Kidney (tissue), 13 donors: ENCODE measurements at regions not wholly inside any gene's neighbourhood (a gene's known extent, or its start where the extent isn't known, plus 50 kb on each side); places are given as distances from the start of the nearest gene placed in this dataset.

ENCODE experiments used
- DNase-seq, 5 donors: peaks; one replicate each; pipeline ENCODE4 v3.0.0-alpha.2; 2013 to 2020
- FAIRE-seq: peaks from 2 replicates; lab custom pipeline; 2012; peaks lifted over from hg19 to GRCh38; lab: Jason Lieb, UNC
- H3K27ac ChIP-seq, 2 donors: one replicate each; pipeline ENCODE4 v1.7.0; 2013; ENCODE audit warnings: low read depth in 2 of 2, low read length in 2 of 2, inconsistent platforms in 1 of 2
- H3K27me3 ChIP-seq: one replicate; pipeline ENCODE4 v1.7.1; 2013; ENCODE audit warnings: low read length, inconsistent platforms; ENCODE audit not compliant: control insufficient read depth, insufficient read depth
- H3K36me3 ChIP-seq, 3 donors: one replicate each; pipeline versions ENCODE4 v1.7.0 to v1.7.1; 2013; ENCODE audit warnings: low read length in 3 of 3, control low read depth in 1 of 3, inconsistent platforms in 1 of 3; ENCODE audit not compliant: insufficient read depth in 3 of 3, control insufficient read depth in 2 of 3
- H3K4me1 ChIP-seq, 3 donors: one replicate each; pipeline versions ENCODE4 v1.7.0 to v1.7.1; 2013; ENCODE audit warnings: low read length in 3 of 3, inconsistent platforms in 1 of 3, low read depth in 1 of 3; ENCODE audit not compliant: control insufficient read depth in 2 of 3, insufficient read depth in 2 of 3
- H3K4me3 ChIP-seq, 3 donors: one replicate each; pipeline versions ENCODE4 v1.7.0 to v1.8.1; 2013; ENCODE audit warnings: low read length in 3 of 3, control low read depth in 1 of 3, inconsistent platforms in 1 of 3
- H3K9ac ChIP-seq, 3 donors: one replicate each; pipeline versions ENCODE4 v1.7.0 to v1.7.1; 2013; ENCODE audit warnings: low read length in 3 of 3, control low read depth in 1 of 3, inconsistent platforms in 1 of 3
- H3K9me3 ChIP-seq, 3 donors: one replicate each; pipeline versions ENCODE4 v1.7.0 to v1.7.1; 2013; ENCODE audit warnings: low read length in 3 of 3, control low read depth in 1 of 3, inconsistent platforms in 1 of 3; ENCODE audit not compliant: control insufficient read depth in 2 of 3, insufficient read depth in 1 of 3
- intact Hi-C: fragments of 100-400 bp; cut with DNase I; formaldehyde crosslinking; loops from one replicate; pipeline ENCODE4 v1.11.1; 2022
- TF ChIP-seq, protein P1 (sequence below): IDR thresholded peaks from 3 replicates; pipeline ENCODE4 v1.5.1; 2012; ENCODE audit warnings: mild to moderate bottlenecking, moderate library complexity, borderline replicate concordance; ENCODE audit not compliant: insufficient read depth; ENCODE audit errors: extremely low read depth
- donor health status: control.
- donor health status: control.
- donor health status: control.
- donor health status: control.
- donor health status: control.
- donor health status: DM: yes; HTN: yes; CAD: no.
- donor health status: Normal renal cell carcinoma (clear cell type).

DNA sequence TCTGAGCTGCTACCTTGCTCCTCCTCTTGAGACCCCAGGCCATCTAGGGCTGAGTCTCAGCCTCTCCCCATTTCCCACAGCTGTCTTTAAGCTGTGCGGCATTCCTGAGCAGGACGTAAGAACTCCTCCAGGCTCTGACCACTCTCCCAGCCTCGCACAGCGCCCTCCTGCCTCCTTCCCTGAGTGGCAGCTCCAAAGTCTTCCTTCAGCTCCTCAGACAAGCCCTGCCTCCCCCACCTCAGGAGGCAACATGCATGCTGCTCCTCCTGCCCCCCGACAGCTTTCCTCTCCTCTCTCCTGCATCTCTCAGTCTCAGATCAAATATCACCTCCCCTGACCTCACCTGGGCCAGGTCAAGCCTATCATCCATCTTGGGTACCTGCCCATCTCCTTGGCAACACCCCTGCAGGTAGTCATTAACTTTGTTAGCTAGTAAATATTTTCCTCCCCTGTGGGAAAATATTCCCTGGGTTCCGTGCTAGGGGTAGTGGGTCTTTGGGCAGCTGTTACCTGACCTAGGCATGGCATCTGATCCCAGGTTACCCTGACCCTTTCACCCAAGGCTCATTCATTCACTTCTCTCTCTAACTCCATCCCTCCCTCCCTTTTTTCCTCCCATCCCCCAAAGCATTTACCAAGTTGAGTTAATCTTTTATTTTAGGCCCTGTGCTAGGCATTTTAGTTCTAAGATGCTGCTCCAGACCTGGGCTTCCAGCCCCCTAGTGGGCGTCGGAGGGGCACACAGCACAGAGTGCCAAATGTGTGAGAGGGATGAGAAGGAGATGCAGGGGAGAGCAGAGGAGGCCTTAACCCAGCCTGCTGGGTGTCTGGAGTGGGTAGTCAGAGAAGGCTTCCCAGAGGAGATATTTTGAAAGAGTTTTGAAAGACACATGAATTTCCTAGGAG lies 419.9 kb downstream of the PTPRU start:
- DNase-seq (peak in 4 of 5 donors; percentile 37 to 71 (median 56)), FAIRE-seq (no peak)
- intact Hi-C loops = no loop called here
- no peak overlapping the region for H3K9ac ChIP-seq
- H3K9me3 ChIP-seq = peaks cover 0 to 6% (median 5%) of the 10 kb centered on the region in 3 donors
- H3K4me1 ChIP-seq = no peaks in the 10 kb centered on the region
- H3K4me3 ChIP-seq = no peak overlapping the region
- H3K27me3 ChIP-seq = no peaks in the 10 kb centered on the region
- H3K36me3 ChIP-seq = no peaks in the 10 kb centered on the region
- TF ChIP-seq, protein P1, sequence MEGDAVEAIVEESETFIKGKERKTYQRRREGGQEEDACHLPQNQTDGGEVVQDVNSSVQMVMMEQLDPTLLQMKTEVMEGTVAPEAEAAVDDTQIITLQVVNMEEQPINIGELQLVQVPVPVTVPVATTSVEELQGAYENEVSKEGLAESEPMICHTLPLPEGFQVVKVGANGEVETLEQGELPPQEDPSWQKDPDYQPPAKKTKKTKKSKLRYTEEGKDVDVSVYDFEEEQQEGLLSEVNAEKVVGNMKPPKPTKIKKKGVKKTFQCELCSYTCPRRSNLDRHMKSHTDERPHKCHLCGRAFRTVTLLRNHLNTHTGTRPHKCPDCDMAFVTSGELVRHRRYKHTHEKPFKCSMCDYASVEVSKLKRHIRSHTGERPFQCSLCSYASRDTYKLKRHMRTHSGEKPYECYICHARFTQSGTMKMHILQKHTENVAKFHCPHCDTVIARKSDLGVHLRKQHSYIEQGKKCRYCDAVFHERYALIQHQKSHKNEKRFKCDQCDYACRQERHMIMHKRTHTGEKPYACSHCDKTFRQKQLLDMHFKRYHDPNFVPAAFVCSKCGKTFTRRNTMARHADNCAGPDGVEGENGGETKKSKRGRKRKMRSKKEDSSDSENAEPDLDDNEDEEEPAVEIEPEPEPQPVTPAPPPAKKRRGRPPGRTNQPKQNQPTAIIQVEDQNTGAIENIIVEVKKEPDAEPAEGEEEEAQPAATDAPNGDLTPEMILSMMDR = peak; percentile 27
- no peak overlapping the region for H3K27ac ChIP-seq

DNA sequence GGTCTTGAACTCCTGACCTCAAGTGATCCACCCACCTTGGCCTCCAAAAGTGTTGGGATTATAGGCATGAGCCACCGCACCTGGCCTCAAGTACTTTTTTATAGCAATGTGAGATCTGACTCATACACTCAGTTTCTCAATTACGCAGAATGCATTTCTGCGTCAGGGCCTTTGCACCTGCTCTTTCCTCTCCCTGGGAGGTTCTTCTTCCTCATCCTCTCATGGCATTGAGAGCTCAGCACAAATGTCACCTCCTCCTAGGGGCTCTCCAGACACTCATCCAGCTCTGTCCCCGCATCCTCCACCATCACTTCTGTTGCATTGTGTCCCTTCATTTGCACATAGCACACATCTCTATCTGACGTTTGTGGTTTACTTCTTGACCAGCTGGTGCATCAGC lies 418.8 kb downstream of the PTPRU start:
- TF ChIP-seq, protein P1 = no peak
- Histone ChIP-seq H3K36me3 (no peaks in the 10 kb centered on the region), H3K9me3 (peaks cover 0 to 6% (median 5%) of the 10 kb centered on the region in 3 donors), H3K4me3 (no peak overlapping the region), H3K27me3 (no peaks in the 10 kb centered on the region), H3K27ac (no peak overlapping the region), H3K9ac (no peak overlapping the region), H3K4me1 (no peaks in the 10 kb centered on the region)
- FAIRE-seq = no peak
- intact Hi-C loops = no loop called here
- DNase-seq = peak in 1 of 5 donors; percentile 3

DNA sequence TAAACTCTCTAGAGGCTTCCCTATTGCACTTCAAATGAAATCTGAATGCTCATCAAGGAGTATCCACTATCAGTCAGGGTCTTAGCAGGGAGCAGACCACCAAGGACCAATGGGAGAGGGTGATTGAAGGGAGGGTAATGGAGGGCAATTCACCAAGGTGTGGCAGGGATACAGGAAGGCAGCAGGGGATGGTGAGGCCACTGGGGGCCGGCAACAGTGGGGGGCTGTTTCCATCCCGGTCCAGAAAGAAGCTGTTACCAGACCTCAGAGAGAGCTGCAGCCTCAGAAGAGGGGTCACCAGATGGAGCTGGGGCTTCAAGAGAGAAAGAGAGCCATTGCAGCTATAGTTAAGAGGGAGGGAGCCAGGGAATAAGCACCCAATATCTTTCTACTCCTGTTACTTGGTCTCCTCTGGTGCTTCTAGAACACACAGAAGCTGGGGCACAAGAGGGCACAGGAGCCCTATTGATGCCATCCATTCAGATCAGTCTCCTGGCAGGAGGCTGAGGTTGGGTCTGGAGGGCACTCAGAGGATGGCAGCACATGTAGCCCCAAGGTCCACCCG lies 417.6 kb downstream of the PTPRU start:
- H3K36me3 ChIP-seq = no peaks in the 10 kb centered on the region
- FAIRE-seq (no peak), DNase-seq (peak in 1 of 5 donors; percentile 5)
- TF ChIP-seq, protein P1 = no peak
- no peaks in the 10 kb centered on the region for H3K27me3 ChIP-seq
- H3K4me3 ChIP-seq = no peak overlapping the region
- no peaks in the 10 kb centered on the region for H3K9me3 ChIP-seq
- H3K27ac ChIP-seq = no peak overlapping the region
- H3K4me1 ChIP-seq = no peaks in the 10 kb centered on the region
- no peak overlapping the region for H3K9ac ChIP-seq
- intact Hi-C loops = no loop called here
